B cell (primary cell): ENCODE measurements at regions not wholly inside any gene's neighbourhood (a gene's known extent, or its start where the extent isn't known, plus 50 kb on each side); places are given as distances from the start of the nearest gene placed in this dataset.

ENCODE experiments used
- ATAC-seq: fragments of 200-7000 bp; cut with Tn5 transposase; one replicate; pipeline ENCODE4 v1.10.0; 2021; ENCODE audit warnings: low read depth, mild to moderate bottlenecking, moderate number of reproducible peaks, moderate library complexity
- CTCF ChIA-PET: fragments of 350-600 bp; sonication (Branson Sonifier 250); formaldehyde crosslinking; loops from one replicate; lab custom pipeline; 2021; ENCODE audit warnings: antibody characterized with exemption, inconsistent platforms; lab: Charles Lee
- POLR2A ChIA-PET: fragments of 350-600 bp; sonication (Branson Sonifier 250); formaldehyde crosslinking; loops from one replicate; lab custom pipeline; 2021; ENCODE audit warnings: antibody characterized with exemption; lab: Charles Lee
- DNase-seq: peaks from one replicate; pipeline ENCODE4 v3.0.0; 2013
- H2AFZ ChIP-seq: 2 replicates; pipeline ENCODE4 v1.6.1; 2012; ENCODE audit warnings: mild to moderate bottlenecking, low read depth, low read length; ENCODE audit not compliant: insufficient read depth, poor library complexity, severe bottlenecking
- H3K27ac ChIP-seq, 2 donors: 1 replicate in 1 of 2; 2 replicates in 1 of 2; pipeline ENCODE4 v1.5.1; 2012 to 2013; ENCODE audit warnings: low read length in 2 of 2, mild to moderate bottlenecking in 2 of 2, moderate library complexity in 1 of 2
- H3K27me3 ChIP-seq, 4 experiments: fragments of 200-600 bp in 1 of 4; sonication (generic) in 1 of 4; replicated peaks in 1 of 4; 1 replicate in 2 of 4; 2 replicates in 2 of 4; pipeline versions ENCODE4 v1.6.1 to v1.7.0; 2013 to 2016; ENCODE audit warnings: low read length in 3 of 4, mild to moderate bottlenecking in 2 of 4, mixed read lengths in 1 of 4, moderate library complexity in 1 of 4; ENCODE audit not compliant: insufficient read depth in 4 of 4, control insufficient read depth in 3 of 4; ENCODE audit errors: control extremely low read depth in 1 of 4
- H3K36me3 ChIP-seq, 2 experiments: replicated peaks in 1 of 2; 1 replicate in 1 of 2; 2 replicates in 1 of 2; pipeline versions ENCODE4 v1.6.1 to v1.7.1; 2013; ENCODE audit warnings: low read length in 1 of 2; ENCODE audit not compliant: insufficient read depth in 2 of 2, control insufficient read depth in 1 of 2; ENCODE audit errors: control extremely low read depth in 1 of 2, extremely low read depth in 1 of 2
- H3K4me1 ChIP-seq, 2 donors: fragments of 200-600 bp in 1 of 2; sonication (generic) in 1 of 2; 1 replicate in 1 of 2; 2 replicates in 1 of 2; pipeline versions ENCODE4 v1.5.1 to v1.6.1; 2013 to 2017; ENCODE audit warnings: low read length in 2 of 2; ENCODE audit not compliant: control insufficient read depth in 2 of 2, insufficient read depth in 2 of 2
- H3K4me2 ChIP-seq: replicated peaks from 2 replicates; pipeline ENCODE3; 2012; ENCODE audit warnings: mild to moderate bottlenecking, low read depth, low read length; ENCODE audit not compliant: poor library complexity, severe bottlenecking
- H3K4me3 ChIP-seq, 5 experiments: fragments of 200-600 bp in 1 of 5; sonication (generic) in 1 of 5; 1 replicate in 3 of 5; 2 replicates in 2 of 5; pipeline versions ENCODE4 v1.5.1 to v1.7.0; 2011 to 2016; ENCODE audit warnings: low read length in 4 of 5, mild to moderate bottlenecking in 4 of 5, low read depth in 2 of 5, control low read depth in 1 of 5, moderate library complexity in 1 of 5; ENCODE audit not compliant: insufficient read depth in 1 of 5; ENCODE audit errors: control extremely low read depth in 1 of 5, extremely low read depth in 1 of 5
- H3K79me2 ChIP-seq: fragments of 200-600 bp; sonication (generic); one replicate; pipeline ENCODE4 v1.6.0; 2016; ENCODE audit warnings: low read length; ENCODE audit not compliant: control insufficient read depth, insufficient read depth
- H3K9ac ChIP-seq: fragments of 200-600 bp; sonication (generic); 2 replicates; pipeline ENCODE4 v1.6.1; 2017; ENCODE audit warnings: mild to moderate bottlenecking, low read length, moderate library complexity
- H3K9me3 ChIP-seq, 3 donors: one replicate each; pipeline versions ENCODE4 v1.6.1 to v1.7.1; 2013; ENCODE audit warnings: low read length in 2 of 3; ENCODE audit not compliant: control insufficient read depth in 2 of 3, insufficient read depth in 1 of 3; ENCODE audit errors: control extremely low read depth in 1 of 3
- H4K20me1 ChIP-seq: 2 replicates; pipeline ENCODE4 v1.6.0; 2012; ENCODE audit warnings: mild to moderate bottlenecking, low read length; ENCODE audit not compliant: insufficient read depth, control insufficient read depth, poor library complexity, severe bottlenecking
- H3K27ac Mint-ChIP-seq: one replicate; pipeline ENCODE4 v1.8.0; 2021; ENCODE audit warnings: mixed read lengths
- H3K27me3 Mint-ChIP-seq: one replicate; pipeline ENCODE4 v1.8.0; 2021; ENCODE audit warnings: mixed read lengths
- H3K4me1 Mint-ChIP-seq: one replicate; pipeline ENCODE4 v1.8.0; 2021; ENCODE audit warnings: mixed read lengths
- H3K4me3 Mint-ChIP-seq: one replicate; pipeline ENCODE4 v1.8.0; 2021; ENCODE audit warnings: mixed read lengths
- H3K9me3 Mint-ChIP-seq: one replicate; pipeline ENCODE4 v1.8.0; 2022; ENCODE audit warnings: mixed read lengths; ENCODE audit not compliant: insufficient read depth
- CTCF ChIP-seq: fragments of 200-600 bp; IDR thresholded peaks from one replicate; pipeline ENCODE4 v1.8.0; 2022; ENCODE audit warnings: antibody characterized with exemption, mild to moderate bottlenecking
- EZH2 ChIP-seq: IDR thresholded peaks from 2 replicates; pipeline ENCODE4 v1.6.1; 2012; ENCODE audit warnings: borderline replicate concordance, low read depth, mild to moderate bottlenecking, moderate library complexity, low read length; ENCODE audit not compliant: insufficient read depth, poor library complexity, severe bottlenecking
- WGBS: methylation state at CpG from one replicate; pipeline ENCODE4 v1.1.5; 2013; ENCODE audit warnings: missing lambda C conversion rate; ENCODE audit not compliant: insufficient coverage; 5-methylcytosine and 5-hydroxymethylcytosine counted together
- intact Hi-C: fragments of 100-400 bp; cut with micrococcal nuclease; formaldehyde crosslinking; loops from one replicate; pipeline ENCODE4 v1.10.0; 2022

DNA sequence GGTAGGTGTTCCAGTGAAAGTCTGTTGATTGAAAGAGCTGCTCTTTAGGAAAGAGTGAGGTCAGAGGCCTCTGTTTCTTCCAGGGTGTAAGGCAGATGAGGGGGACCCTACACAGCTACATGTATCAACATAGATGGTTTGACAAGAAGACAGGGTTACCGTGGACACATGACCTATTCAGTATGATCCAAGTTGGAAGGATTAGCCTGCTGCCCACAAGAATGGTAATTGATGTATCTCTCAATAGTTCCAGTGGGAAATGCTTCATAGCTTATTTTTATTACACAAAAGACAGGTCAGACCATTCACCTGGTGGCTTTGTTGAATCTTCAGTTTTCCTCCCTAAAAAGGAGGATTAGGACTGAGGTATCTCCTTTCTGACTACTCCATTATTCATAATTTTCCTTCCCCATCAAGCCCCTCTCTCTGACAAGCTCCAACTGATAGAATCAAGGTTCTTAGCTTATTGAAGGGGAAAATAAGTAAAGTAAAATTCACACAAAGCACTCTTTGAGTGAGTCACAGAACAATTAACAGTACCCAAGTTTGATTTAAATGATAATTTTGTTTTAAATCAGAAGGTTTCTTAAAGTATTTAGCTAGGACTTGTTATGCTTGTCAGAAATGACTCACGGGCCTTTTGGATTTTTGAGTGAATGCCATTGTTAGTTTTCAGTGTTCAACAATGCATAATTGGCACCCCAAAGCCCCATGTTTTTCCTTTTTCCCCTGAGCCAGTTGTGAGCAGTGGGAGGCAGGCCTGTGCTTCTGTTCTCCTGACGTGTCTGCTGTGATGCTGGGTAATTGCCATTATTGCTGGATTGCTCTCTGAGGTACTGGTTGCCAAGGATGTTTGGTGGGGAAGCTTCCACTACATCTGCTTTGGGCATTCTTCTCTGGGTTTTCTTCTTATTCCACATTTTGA is 373.2 kb downstream of the DDX10 start:
- no peaks in the 10 kb centered on the region for H3K9me3 ChIP-seq
- H2AFZ ChIP-seq = no peak overlapping the region
- WGBS = no CpG with 5 or more reads among the region's 3 CpGs
- TF ChIP-seq EZH2 (no peak), CTCF (no peak)
- no peak overlapping the region for H3K4me3 ChIP-seq
- H3K9ac ChIP-seq = no peak overlapping the region
- H4K20me1 ChIP-seq = no peaks in the 10 kb centered on the region
- no peak overlapping the region for H3K4me3 Mint-ChIP-seq
- no peaks in the 10 kb centered on the region for H3K4me1 Mint-ChIP-seq
- no peaks in the 10 kb centered on the region for H3K79me2 ChIP-seq
- CTCF ChIA-PET = no interaction called here
- H3K4me2 ChIP-seq = no peak overlapping the region
- no peak for ATAC-seq
- intact Hi-C loops = no loop called here
- POLR2A ChIA-PET = no interaction called here
- H3K4me1 ChIP-seq = no peaks in the 10 kb centered on the region
- no peak overlapping the region for H3K27ac Mint-ChIP-seq
- no peak overlapping the region for H3K27ac ChIP-seq
- peaks cover under 1% of the 10 kb centered on the region for H3K27me3 Mint-ChIP-seq
- DNase-seq = no peak
- H3K27me3 ChIP-seq = peaks cover 0 to 3% (median 0%) of the 10 kb centered on the region in 4 experiments
- H3K9me3 Mint-ChIP-seq = no peaks in the 10 kb centered on the region
- no peaks in the 10 kb centered on the region for H3K36me3 ChIP-seq

DNA sequence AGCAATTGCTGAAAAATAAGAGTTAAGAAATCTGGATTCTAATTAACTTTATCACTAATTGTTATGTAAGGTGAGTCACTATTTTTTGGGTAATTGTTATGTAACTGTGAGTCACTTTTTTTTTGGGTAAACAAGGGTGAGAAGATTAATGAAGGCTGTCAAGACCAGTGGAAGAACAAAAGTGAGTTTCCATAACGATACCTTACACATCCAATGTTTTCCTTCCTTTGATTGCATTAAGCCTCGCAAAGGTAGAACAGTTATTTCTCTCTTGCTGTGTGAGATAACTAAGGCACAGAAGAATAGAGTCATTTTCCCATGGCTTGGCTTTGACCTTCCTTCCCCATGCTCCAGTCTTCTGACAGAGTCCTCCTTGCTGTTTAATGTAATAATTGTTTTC is 374.7 kb downstream of the DDX10 start:
- TF ChIP-seq CTCF (no peak), EZH2 (no peak)
- Histone ChIP-seq H3K4me2 (no peak overlapping the region), H3K36me3 (no peaks in the 10 kb centered on the region), H3K79me2 (no peaks in the 10 kb centered on the region), H3K27ac (no peak overlapping the region), H3K9me3 (no peaks in the 10 kb centered on the region), H2AFZ (no peak overlapping the region), H3K4me1 (no peaks in the 10 kb centered on the region), H3K9ac (no peak overlapping the region), H3K27me3 (no peaks in the 10 kb centered on the region), H4K20me1 (no peaks in the 10 kb centered on the region), H3K4me3 (no peak overlapping the region)
- Mint-ChIP-seq H3K27ac (no peak overlapping the region), H3K4me1 (no peaks in the 10 kb centered on the region), H3K4me3 (no peak overlapping the region), H3K27me3 (no peaks in the 10 kb centered on the region), H3K9me3 (no peaks in the 10 kb centered on the region)
- intact Hi-C loops = no loop called here
- WGBS = no CpG with 5 or more reads among the region's 2 CpGs
- DNase-seq (no peak), ATAC-seq (no peak)
- POLR2A ChIA-PET = no interaction called here
- CTCF ChIA-PET = no interaction called here
